SK-N-SH (cell line): ENCODE measurements at regions not wholly inside any gene's neighbourhood (a gene's known extent, or its start where the extent isn't known, plus 50 kb on each side); places are given as distances from the start of the nearest gene placed in this dataset.

ENCODE experiments used
- CTCF ChIA-PET: fragments of 300-600, 350-600 bp; formaldehyde crosslinking; extraction: SDS; loops from one replicate; lab custom pipeline; 2021; lab: Yijun Ruan, JAX
- POLR2A ChIA-PET: fragments of 350-600 bp; sonication (Branson Sonifier 250); formaldehyde crosslinking; extraction: SDS; loops from one replicate; lab custom pipeline; 2020; ENCODE audit warnings: antibody characterized with exemption, inconsistent platforms; lab: Yijun Ruan, JAX
- DNase-seq: peaks from one replicate; pipeline ENCODE4 v3.0.0; 2012
- H2AFZ ChIP-seq: fragments of 200-600 bp; sonication (generic); 2 replicates; pipeline ENCODE4 v1.8.1; 2016; ENCODE audit warnings: antibody characterized with exemption, mild to moderate bottlenecking, low read depth
- H3F3A ChIP-seq: fragments of 200-600 bp; sonication (generic); replicated peaks from 2 replicates; pipeline ENCODE3; 2016; ENCODE audit warnings: antibody characterized with exemption, mild to moderate bottlenecking; ENCODE audit not compliant: insufficient read depth
- H3K27ac ChIP-seq, 2 experiments: fragments of 200-500 bp in 1 of 2; fragments of 200-600 bp in 1 of 2; sonication (Bioruptor generic) in 1 of 2; sonication (generic), shearing (Covaris generic) in 1 of 2; 2 replicates each; pipeline versions ENCODE4 v1.5.1 to v1.6.1; 2014 to 2016; ENCODE audit warnings: low read depth in 2 of 2, inconsistent platforms in 1 of 2, low read length in 1 of 2, mild to moderate bottlenecking in 1 of 2, mixed read lengths in 1 of 2
- H3K27me3 ChIP-seq: fragments of 200-600 bp; sonication (generic), shearing (Covaris generic); 2 replicates; pipeline ENCODE4 v1.6.1; 2016; ENCODE audit warnings: mixed run types; ENCODE audit not compliant: insufficient read depth
- H3K36me3 ChIP-seq, 2 experiments: fragments of 200-500 bp in 1 of 2; fragments of 200-600 bp in 1 of 2; sonication (Bioruptor generic) in 1 of 2; sonication (generic) in 1 of 2; replicated peaks in 1 of 2; 2 replicates each; pipeline versions ENCODE3 to v1.5.1; 2014 to 2016; ENCODE audit warnings: low read length in 1 of 2, mild to moderate bottlenecking in 1 of 2; ENCODE audit not compliant: insufficient read depth in 2 of 2, control insufficient read depth in 1 of 2
- H3K4me1 ChIP-seq, 2 experiments: fragments of 200-500 bp in 1 of 2; fragments of 200-600 bp in 1 of 2; sonication (Bioruptor generic) in 1 of 2; sonication (generic), shearing (Covaris generic) in 1 of 2; 2 replicates each; pipeline versions ENCODE4 v1.5.1 to v1.6.1; 2014 to 2016; ENCODE audit warnings: low read depth in 1 of 2, low read length in 1 of 2, mixed run types in 1 of 2; ENCODE audit not compliant: insufficient read depth in 2 of 2, control insufficient read depth in 1 of 2
- H3K4me2 ChIP-seq: fragments of 200-600 bp; sonication (generic), shearing (Covaris generic); 2 replicates; pipeline ENCODE4 v1.6.1; 2017; ENCODE audit warnings: mixed run types
- H3K4me3 ChIP-seq, 2 experiments: fragments of 200-500 bp in 1 of 2; fragments of 200-600 bp in 1 of 2; sonication (Bioruptor generic) in 1 of 2; sonication (generic), shearing (Covaris generic) in 1 of 2; 2 replicates each; pipeline versions ENCODE4 v1.5.1 to v1.8.1; 2014 to 2016; ENCODE audit warnings: low read depth in 2 of 2, inconsistent platforms in 1 of 2, low read length in 1 of 2, mild to moderate bottlenecking in 1 of 2, mixed read lengths in 1 of 2, moderate library complexity in 1 of 2
- H3K79me2 ChIP-seq: fragments of 200-600 bp; sonication (generic); 2 replicates; pipeline ENCODE4 v1.8.1; 2017; ENCODE audit warnings: mild to moderate bottlenecking; ENCODE audit not compliant: insufficient read depth
- H3K9ac ChIP-seq: fragments of 200-600 bp; sonication (generic); 2 replicates; pipeline ENCODE4 v1.6.1; 2017; ENCODE audit warnings: mixed run types
- H3K9me2 ChIP-seq: fragments of 200-600 bp; sonication (generic); 2 replicates; pipeline ENCODE4 v1.6.1; 2017; ENCODE audit warnings: mixed run types
- H3K9me3 ChIP-seq: fragments of 200-600 bp; sonication (generic); 2 replicates; pipeline ENCODE4 v1.6.1; 2017; ENCODE audit warnings: mixed run types, mild to moderate bottlenecking, moderate library complexity
- H4K20me1 ChIP-seq: fragments of 200-600 bp; sonication (generic); 2 replicates; pipeline ENCODE4 v1.6.1; 2017; ENCODE audit warnings: mild to moderate bottlenecking, mixed run types; ENCODE audit not compliant: insufficient read depth
- CTCF ChIP-seq: fragments of 200-600 bp; sonication (generic); IDR thresholded peaks from 2 replicates; pipeline ENCODE4 v1.6.1; 2017; ENCODE audit warnings: antibody characterized with exemption, mild to moderate bottlenecking, moderate library complexity
- FOSL2 ChIP-seq: IDR thresholded peaks from 2 replicates; pipeline ENCODE4 v1.4.0; 2012; ENCODE audit warnings: low read depth, mild to moderate bottlenecking, moderate library complexity, borderline replicate concordance
- FOXM1 ChIP-seq: IDR thresholded peaks from 2 replicates; pipeline ENCODE4 v1.4.0; 2012; ENCODE audit warnings: low read depth, mild to moderate bottlenecking
- GATA2 ChIP-seq: sonication (generic); formaldehyde crosslinking; IDR thresholded peaks from 2 replicates; pipeline ENCODE4 v1.5.0; 2020; ENCODE audit warnings: mild to moderate bottlenecking, missing genetic modification reagents
- MXI1 ChIP-seq: IDR thresholded peaks from 2 replicates; pipeline ENCODE4 v1.6.1; 2012; ENCODE audit warnings: mild to moderate bottlenecking, low read depth, low read length, improper control_type of control experiment
- NFIC ChIP-seq: IDR thresholded peaks from 2 replicates; pipeline ENCODE4 v1.4.0; 2012; ENCODE audit warnings: borderline replicate concordance
- NRF1 ChIP-seq: IDR thresholded peaks from 2 replicates; pipeline ENCODE4 v1.6.1; 2012; ENCODE audit warnings: low read depth, mild to moderate bottlenecking, low read length
- POLR2AphosphoS5 ChIP-seq: IDR thresholded peaks from 2 replicates; pipeline ENCODE4 v1.6.1; 2012; ENCODE audit warnings: low read depth, low read length
- RCOR1 ChIP-seq: fragments of 150-350 bp; IDR thresholded peaks from 2 replicates; pipeline ENCODE4 v1.6.1; 2017; ENCODE audit warnings: antibody characterized with exemption, low read length
- SIN3A ChIP-seq: IDR thresholded peaks from 2 replicates; pipeline ENCODE4 v1.6.1; 2012; ENCODE audit warnings: low read depth, mild to moderate bottlenecking, low read length, moderate library complexity, borderline replicate concordance
- SMC3 ChIP-seq: IDR thresholded peaks from 2 replicates; pipeline ENCODE4 v1.6.1; 2012; ENCODE audit warnings: low read depth, low read length, improper control_type of control experiment
- TCF12 ChIP-seq: IDR thresholded peaks from 2 replicates; pipeline ENCODE4 v1.4.0; 2012
- TEAD4 ChIP-seq: IDR thresholded peaks from 2 replicates; pipeline ENCODE4 v1.4.0; 2012; ENCODE audit warnings: mild to moderate bottlenecking, borderline replicate concordance; ENCODE audit not compliant: insufficient read depth
- USF2 ChIP-seq: fragments of 150-350 bp; IDR thresholded peaks from 2 replicates; pipeline ENCODE4 v1.6.1; 2017; ENCODE audit warnings: antibody characterized with exemption, low read length, low read depth, borderline replicate concordance
- ZBTB33 ChIP-seq: IDR thresholded peaks from 2 replicates; pipeline ENCODE4 v1.4.0; 2012; ENCODE audit warnings: low read depth, borderline replicate concordance
- WGBS: methylation state at CpG from one replicate; pipeline ENCODE4 v1.1.6; 2017; ENCODE audit warnings: low lambda C conversion rate; 5-methylcytosine and 5-hydroxymethylcytosine counted together
- TF ChIP-seq, protein P1 (sequence below): IDR thresholded peaks from 2 replicates; pipeline ENCODE4 v1.4.0; 2012; ENCODE audit warnings: low read depth

DNA sequence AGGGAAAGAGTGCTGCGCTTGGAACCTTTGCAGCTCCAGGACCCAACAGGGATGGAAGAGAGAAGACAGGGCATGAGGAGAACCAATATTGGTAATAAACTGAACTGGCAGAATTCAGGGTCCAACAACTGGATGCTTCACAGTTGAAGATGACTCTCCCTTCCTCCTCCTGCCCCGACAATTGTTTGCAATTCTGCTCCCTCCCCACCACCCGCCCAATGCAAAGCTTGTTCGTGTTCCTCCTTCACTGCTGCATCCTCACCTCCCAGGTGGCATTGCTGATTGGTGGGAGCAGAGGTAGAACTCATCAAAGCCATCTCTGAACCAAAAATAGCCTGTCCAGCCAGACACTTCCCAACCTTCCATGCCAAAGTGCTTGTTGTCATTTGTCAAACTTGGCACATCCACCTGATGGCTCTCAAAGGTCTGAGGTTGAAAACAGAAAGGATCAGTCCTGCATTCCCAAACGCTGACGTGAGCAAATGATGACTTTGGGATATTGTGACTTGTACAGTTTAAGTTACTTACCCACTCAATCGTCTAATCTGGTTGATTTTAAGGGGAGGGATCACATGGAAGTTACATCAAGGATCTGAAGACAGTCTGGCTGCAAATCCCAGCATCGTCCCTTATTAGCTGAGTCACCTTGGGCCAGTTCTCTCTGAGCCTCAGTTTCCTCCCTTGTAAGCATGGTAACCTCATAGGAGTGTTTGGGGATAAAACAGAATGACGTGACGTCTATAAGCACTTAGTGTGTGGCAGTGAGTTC is 242.6 kb upstream of the CRY1 start:
- no peak overlapping the region for H3K4me2 ChIP-seq
- H3K27me3 ChIP-seq: no peaks in the 10 kb centered on the region
- WGBS: 77% methylated on average over 10 of the region's 10 CpGs
- H2AFZ ChIP-seq: no peak overlapping the region
- no peak overlapping the region for H3K27ac ChIP-seq
- CTCF ChIA-PET: interaction anchor here (0.8 to 1.6 kb wide), 3 partner anchors 9 to 549 kb away, joined by 3 to 5 read pairs (median 3); no protein-coding TSS in a partner anchor
- TF ChIP-seq NRF1 (no peak), ZBTB33 (no peak), POLR2AphosphoS5 (no peak), SIN3A (no peak), GATA2 (no peak), CTCF (no peak), FOSL2 (no peak), NFIC (no peak), MXI1 (no peak), FOXM1 (no peak), SMC3 (no peak), TEAD4 (no peak), RCOR1 (no peak), TCF12 (no peak), USF2 (no peak)
- TF ChIP-seq, protein P1, sequence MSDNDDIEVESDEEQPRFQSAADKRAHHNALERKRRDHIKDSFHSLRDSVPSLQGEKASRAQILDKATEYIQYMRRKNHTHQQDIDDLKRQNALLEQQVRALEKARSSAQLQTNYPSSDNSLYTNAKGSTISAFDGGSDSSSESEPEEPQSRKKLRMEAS: no peak
- H3K9me2 ChIP-seq: no peaks in the 10 kb centered on the region
- no peak overlapping the region for H3K4me3 ChIP-seq
- no peak for DNase-seq
- no peaks in the 10 kb centered on the region; a peak in 1 of 4 replicates for H3K4me1 ChIP-seq
- POLR2A ChIA-PET: no interaction called here
- H3K9ac ChIP-seq: no peak overlapping the region
- no peaks in the 10 kb centered on the region for H4K20me1 ChIP-seq
- no peaks in the 10 kb centered on the region for H3F3A ChIP-seq
- no peaks in the 10 kb centered on the region for H3K79me2 ChIP-seq
- no peaks in the 10 kb centered on the region for H3K36me3 ChIP-seq
- no peaks in the 10 kb centered on the region for H3K9me3 ChIP-seq
